GM19395 (cell line): ENCODE measurements at regions not wholly inside any gene's neighbourhood (a gene's known extent, or its start where the extent isn't known, plus 50 kb on each side); places are given as distances from the start of the nearest gene placed in this dataset.

Experiments used
- ATAC-seq: cut with Tn5 transposase; IDR thresholded peaks from one replicate; pipeline ENCODE4 v1.9.1; 2021; ENCODE audit warnings: mild to moderate bottlenecking, moderate library complexity; ENCODE audit not compliant: unreplicated experiment

- ATAC-seq, result no peak
These were observed 77.0 kb upstream of the PLSCR5 start for GRCh38 chr3:146682171-146682570.

DNA sequence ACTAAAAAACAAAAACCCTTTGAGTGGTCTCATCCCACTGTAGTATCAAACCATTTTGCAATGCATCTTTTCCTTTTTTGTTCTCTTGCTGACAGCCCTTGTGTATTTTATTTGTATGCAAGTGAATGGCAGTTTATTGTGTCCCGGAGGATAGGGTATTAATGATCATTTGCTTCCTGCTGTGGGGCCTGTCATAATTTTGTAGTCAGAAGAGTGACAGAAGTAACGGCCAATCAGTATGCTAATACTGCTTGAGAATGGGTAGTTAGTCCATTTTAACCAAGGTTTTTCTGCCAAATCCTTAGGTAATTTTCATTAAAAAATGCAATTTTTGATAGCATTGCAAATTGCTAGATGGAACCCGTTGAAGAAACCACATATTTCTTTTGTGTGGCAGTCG, 75.5 kb upstream of the PLSCR5 start:
- ATAC-seq, result no peak

DNA sequence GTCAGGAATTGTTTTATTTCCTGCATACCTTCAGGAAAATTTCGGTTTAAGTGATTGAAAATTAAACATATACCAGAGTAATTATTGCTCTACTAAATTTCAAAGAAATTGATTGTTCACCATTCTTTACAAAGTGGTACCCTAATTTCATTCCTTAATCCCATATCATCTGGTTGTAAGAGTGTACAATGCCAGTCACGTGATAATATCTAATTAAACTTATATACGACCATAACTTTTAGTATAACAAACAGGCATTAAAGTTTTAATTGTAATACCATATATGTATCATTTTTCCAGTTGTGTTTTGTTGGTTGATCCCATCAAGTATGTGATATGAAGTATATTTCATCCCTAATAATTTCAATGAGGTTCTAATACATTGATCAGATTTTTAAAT, 74.8 kb upstream of the PLSCR5 start:
- no peak for ATAC-seq

DNA sequence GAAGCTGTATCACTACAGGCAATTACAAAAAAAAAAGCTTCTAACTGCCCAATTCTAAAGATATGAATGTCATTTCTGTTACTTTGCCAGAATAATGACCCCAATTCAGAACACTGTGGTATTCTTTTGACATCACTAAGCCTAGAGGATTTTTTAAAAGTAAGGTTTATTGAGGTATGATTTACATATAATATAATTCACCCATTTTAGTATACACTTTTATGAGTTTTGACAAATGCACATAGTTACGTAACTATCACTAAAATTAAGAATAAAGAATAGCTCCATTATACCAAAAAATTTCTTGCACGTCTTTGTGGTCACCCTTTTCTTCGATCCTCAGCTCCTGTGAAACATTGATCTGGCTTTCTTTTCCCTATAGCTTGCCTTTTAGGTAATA, 74.0 kb upstream of the PLSCR5 start:
- no peak for ATAC-seq

DNA sequence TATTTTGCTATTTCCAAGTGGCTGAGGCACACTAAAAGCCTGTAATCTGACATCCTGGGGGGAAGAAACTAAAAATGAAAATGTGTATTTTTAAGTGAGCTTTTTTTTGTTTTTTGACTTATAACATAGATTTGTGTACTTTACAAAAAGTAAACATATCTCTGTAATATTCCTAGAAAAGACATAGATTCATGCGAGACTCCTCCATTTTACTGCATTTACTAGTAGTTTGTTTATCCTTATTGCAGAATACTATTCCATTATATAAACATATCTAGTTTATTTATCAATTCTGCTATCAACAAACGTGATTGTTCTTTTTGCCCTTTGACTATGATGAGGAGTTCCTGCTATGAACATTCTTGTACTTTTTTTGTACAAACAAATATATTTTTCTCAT, 67.8 kb upstream of the PLSCR5 start:
- no peak for ATAC-seq

DNA sequence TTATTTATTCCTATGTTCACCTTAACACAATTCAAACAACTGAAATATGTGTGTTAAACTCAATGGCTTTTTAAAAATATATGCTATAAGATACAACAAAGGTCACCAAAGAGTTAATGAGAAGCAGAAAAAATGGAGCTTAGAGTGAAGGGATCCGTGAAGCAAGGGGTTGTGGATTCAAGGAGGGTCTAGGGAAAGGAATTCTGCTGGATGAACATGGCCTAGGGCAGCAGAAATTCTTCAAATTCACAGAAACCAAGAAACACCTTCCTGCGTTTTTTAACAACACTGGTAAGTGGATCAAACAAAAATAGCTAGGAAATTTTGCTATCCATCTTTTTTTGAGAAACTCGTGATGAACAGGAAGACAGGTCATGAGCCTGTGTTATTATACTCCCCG, 59.3 kb upstream of the PLSCR5 start:
- ATAC-seq, result no peak

DNA sequence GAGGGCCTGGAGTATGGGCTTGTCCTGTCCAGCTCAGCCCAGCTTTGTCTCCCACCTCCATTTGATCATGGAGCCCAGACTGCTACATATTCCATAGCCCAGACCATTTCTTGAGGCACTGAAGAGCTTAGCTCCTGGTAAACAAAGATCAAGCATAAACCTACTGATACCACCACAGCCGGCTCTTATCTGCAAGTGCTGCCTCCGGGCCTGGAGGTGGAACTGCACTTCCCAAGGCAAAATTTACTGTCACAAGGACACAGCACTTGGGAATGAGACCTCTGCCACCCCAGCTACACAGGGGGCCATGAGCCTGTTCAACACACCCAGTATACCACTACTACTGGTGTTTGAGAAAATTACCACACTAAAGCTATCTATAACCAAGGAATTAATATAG, 53.7 kb upstream of the PLSCR5 start:
- ATAC-seq, result no peak

DNA sequence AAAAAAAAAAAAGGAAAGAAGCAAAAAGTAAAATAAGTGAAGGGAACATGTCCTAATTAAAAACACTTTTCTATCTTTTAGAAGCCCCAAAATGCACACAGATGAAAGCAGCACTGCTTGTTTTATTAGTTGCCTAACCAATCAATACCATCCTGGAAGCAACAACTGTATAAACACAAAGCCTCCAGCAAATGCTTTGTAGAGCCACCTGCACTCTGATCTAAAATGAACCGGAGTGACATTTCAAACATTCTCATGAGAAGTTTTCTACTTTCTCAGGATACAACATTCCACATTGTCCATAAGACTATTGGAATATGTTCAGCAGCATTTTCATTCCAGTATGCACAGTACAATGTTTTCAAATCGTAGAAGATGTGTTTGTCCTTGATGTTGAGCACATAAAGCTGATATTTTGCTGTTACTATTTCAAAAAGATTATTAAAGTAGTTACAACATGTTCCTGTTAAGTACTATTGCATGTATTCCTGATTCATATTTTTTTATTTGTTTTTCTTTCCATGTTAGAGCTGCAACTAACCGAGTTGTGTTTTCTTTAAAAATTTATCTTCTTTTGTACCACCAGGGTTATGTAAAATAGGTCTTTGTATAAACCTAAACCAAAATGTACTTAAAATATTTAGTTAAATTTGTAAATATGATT, 50.3 kb upstream of the PLSCR5 start:
- ATAC-seq, result no peak
